Activated T-helper 2 cell treated with anti-CD3 and anti-CD28 coated beads, Interferon-gamma antibody, Interleukin-2, Interleukin-4, amounts not matched to agents 10 μg/mL and 5 μg/mL and 100 μg/mL, durations not matched to agents 14 hours and 24 hours and 36 hours (primary cell): ENCODE measurements at regions not wholly inside any gene's neighbourhood (a gene's known extent, or its start where the extent isn't known, plus 50 kb on each side); places are given as distances from the start of the nearest gene placed in this dataset.

Source experiments
- DNase-seq: peaks from one replicate; pipeline ENCODE4 v3.0.0; 2021; ENCODE audit warnings: low spot score
- H3K27ac Mint-ChIP-seq: one replicate; pipeline ENCODE4 v1.8.0; 2021; ENCODE audit warnings: mixed read lengths
- H3K27me3 Mint-ChIP-seq: one replicate; pipeline ENCODE4 v1.8.0; 2021; ENCODE audit warnings: low read depth, mixed read lengths
- H3K36me3 Mint-ChIP-seq: one replicate; pipeline ENCODE4 v1.8.0; 2021; ENCODE audit warnings: low read depth, mixed read lengths
- H3K4me1 Mint-ChIP-seq: one replicate; pipeline ENCODE4 v1.8.0; 2021; ENCODE audit warnings: low read depth, mixed read lengths
- H3K4me3 Mint-ChIP-seq: one replicate; pipeline ENCODE4 v1.8.0; 2021; ENCODE audit warnings: low read depth, mild to moderate bottlenecking, moderate library complexity, mixed read lengths
- H3K9me3 Mint-ChIP-seq: one replicate; pipeline ENCODE4 v1.8.0; 2021; ENCODE audit warnings: mixed read lengths
- intact Hi-C: fragments of 100-400 bp; cut with micrococcal nuclease; formaldehyde crosslinking; loops from one replicate; pipeline ENCODE4 v1.15.1; 2023

GRCh38 chr7:156155988-156156733, 343.9 kb upstream of the SHH start:
- H3K4me3 Mint-ChIP-seq: no peak overlapping the region
- intact Hi-C loops: no loop called here
- peaks cover 7% of the 10 kb centered on the region for H3K9me3 Mint-ChIP-seq
- no peaks in the 10 kb centered on the region for H3K4me1 Mint-ChIP-seq
- H3K27me3 Mint-ChIP-seq: peaks cover 2% of the 10 kb centered on the region
- DNase-seq: no peak
- no peaks in the 10 kb centered on the region for H3K36me3 Mint-ChIP-seq
- no peak overlapping the region for H3K27ac Mint-ChIP-seq

- no peak overlapping the region for H3K27ac Mint-ChIP-seq
- DNase-seq: no peak
- H3K4me1 Mint-ChIP-seq: no peaks in the 10 kb centered on the region
- no peak overlapping the region for H3K4me3 Mint-ChIP-seq
- H3K9me3 Mint-ChIP-seq: peaks cover 7% of the 10 kb centered on the region
- intact Hi-C loops: no loop called here
- H3K27me3 Mint-ChIP-seq: peaks cover 2% of the 10 kb centered on the region
- no peaks in the 10 kb centered on the region for H3K36me3 Mint-ChIP-seq
These were observed 341.3 kb upstream of the SHH start for GRCh38 chr7:156153590-156153989.

- Mint-ChIP-seq H3K27ac (no peak overlapping the region), H3K4me1 (no peaks in the 10 kb centered on the region), H3K9me3 (peaks cover 7% of the 10 kb centered on the region), H3K4me3 (no peak overlapping the region), H3K27me3 (peaks cover 2% of the 10 kb centered on the region), H3K36me3 (no peaks in the 10 kb centered on the region)
- no peak for DNase-seq
- intact Hi-C loops: no loop called here
These were observed 340.1 kb upstream of the SHH start for GRCh38 chr7:156152390-156152789.

GRCh38 chr7:156151658-156152057, 339.4 kb upstream of the SHH start:
- intact Hi-C loops: no loop called here
- Mint-ChIP-seq H3K4me1 (no peaks in the 10 kb centered on the region), H3K4me3 (no peak overlapping the region), H3K9me3 (peaks cover 7% of the 10 kb centered on the region), H3K27me3 (peaks cover 2% of the 10 kb centered on the region), H3K27ac (no peak overlapping the region), H3K36me3 (no peaks in the 10 kb centered on the region)
- DNase-seq: no peak

- intact Hi-C loops: no loop called here
- H3K27me3 Mint-ChIP-seq: peaks cover 2% of the 10 kb centered on the region
These were observed 338.8 kb upstream of the SHH start for GRCh38 chr7:156151078-156151477.

GRCh38 chr7:156148995-156149394, 336.7 kb upstream of the SHH start:
- intact Hi-C loops: no loop called here
- H3K4me3 Mint-ChIP-seq: no peak overlapping the region
- no peak overlapping the region for H3K27ac Mint-ChIP-seq
- H3K9me3 Mint-ChIP-seq: peaks cover 7% of the 10 kb centered on the region
- no peaks in the 10 kb centered on the region for H3K4me1 Mint-ChIP-seq
- no peaks in the 10 kb centered on the region for H3K36me3 Mint-ChIP-seq
- no peak for DNase-seq
- peaks cover 2% of the 10 kb centered on the region for H3K27me3 Mint-ChIP-seq

More at GRCh38 chr7:156151078-156151477, 338.8 kb upstream of the SHH start:
- Mint-ChIP-seq H3K27ac (no peak overlapping the region), H3K36me3 (no peaks in the 10 kb centered on the region), H3K4me1 (no peaks in the 10 kb centered on the region), H3K4me3 (no peak overlapping the region), H3K9me3 (peaks cover 7% of the 10 kb centered on the region)
- DNase-seq: no peak

- Mint-ChIP-seq H3K9me3 (peaks cover 4% of the 10 kb centered on the region), H3K27ac (no peak overlapping the region), H3K4me3 (no peak overlapping the region), H3K4me1 (no peaks in the 10 kb centered on the region), H3K27me3 (peaks cover 2% of the 10 kb centered on the region), H3K36me3 (no peaks in the 10 kb centered on the region)
- intact Hi-C loops: no loop called here
- DNase-seq: no peak
These were observed 336.3 kb upstream of the SHH start for GRCh38 chr7:156148547-156148946.

- Mint-ChIP-seq H3K4me1 (no peaks in the 10 kb centered on the region), H3K9me3 (no peaks in the 10 kb centered on the region), H3K27ac (no peak overlapping the region), H3K4me3 (no peak overlapping the region), H3K27me3 (no peaks in the 10 kb centered on the region), H3K36me3 (no peaks in the 10 kb centered on the region)
- intact Hi-C loops: no loop called here
- no peak for DNase-seq
These were observed 335.7 kb upstream of the SHH start for GRCh38 chr7:156147756-156148504.

GRCh38 chr7:156147104-156147503, 334.8 kb upstream of the SHH start:
- H3K27me3 Mint-ChIP-seq: no peaks in the 10 kb centered on the region
- intact Hi-C loops: no loop called here

GRCh38 chr7:156145996-156146395, 333.7 kb upstream of the SHH start:
- Mint-ChIP-seq H3K4me3 (no peak overlapping the region), H3K4me1 (no peaks in the 10 kb centered on the region), H3K27ac (no peak overlapping the region), H3K9me3 (no peaks in the 10 kb centered on the region), H3K36me3 (no peaks in the 10 kb centered on the region), H3K27me3 (no peaks in the 10 kb centered on the region)
- intact Hi-C loops: no loop called here
- no peak for DNase-seq

More at GRCh38 chr7:156147104-156147503, 334.8 kb upstream of the SHH start:
- Mint-ChIP-seq H3K9me3 (no peaks in the 10 kb centered on the region), H3K4me1 (no peaks in the 10 kb centered on the region), H3K27ac (no peak overlapping the region), H3K4me3 (no peak overlapping the region), H3K36me3 (no peaks in the 10 kb centered on the region)
- DNase-seq: no peak

GRCh38 chr7:156145184-156145583, 332.9 kb upstream of the SHH start:
- no peak for DNase-seq
- no peaks in the 10 kb centered on the region for H3K27me3 Mint-ChIP-seq
- intact Hi-C loops: no loop called here
- no peaks in the 10 kb centered on the region for H3K9me3 Mint-ChIP-seq
- H3K4me3 Mint-ChIP-seq: no peak overlapping the region
- no peaks in the 10 kb centered on the region for H3K4me1 Mint-ChIP-seq
- no peaks in the 10 kb centered on the region for H3K36me3 Mint-ChIP-seq
- no peak overlapping the region for H3K27ac Mint-ChIP-seq

- no peak overlapping the region for H3K4me3 Mint-ChIP-seq
- DNase-seq: no peak
- no peak overlapping the region for H3K27ac Mint-ChIP-seq
- no peaks in the 10 kb centered on the region for H3K27me3 Mint-ChIP-seq
- H3K36me3 Mint-ChIP-seq: no peaks in the 10 kb centered on the region
- H3K4me1 Mint-ChIP-seq: no peaks in the 10 kb centered on the region
- intact Hi-C loops: no loop called here
- no peaks in the 10 kb centered on the region for H3K9me3 Mint-ChIP-seq
These were observed 331.4 kb upstream of the SHH start for GRCh38 chr7:156143683-156144082.

- H3K27ac Mint-ChIP-seq: no peak overlapping the region
- no peaks in the 10 kb centered on the region for H3K9me3 Mint-ChIP-seq
- H3K4me3 Mint-ChIP-seq: no peak overlapping the region
- no peaks in the 10 kb centered on the region for H3K36me3 Mint-ChIP-seq
- H3K4me1 Mint-ChIP-seq: no peaks in the 10 kb centered on the region
- intact Hi-C loops: no loop called here
- no peak for DNase-seq
- H3K27me3 Mint-ChIP-seq: no peaks in the 10 kb centered on the region
These were observed 330.9 kb upstream of the SHH start for GRCh38 chr7:156143158-156143557.
